ENCODE measurements at regions not wholly inside any gene's neighbourhood (a gene's known extent, or its start where the extent isn't known, plus 50 kb on each side); places are given as distances from the start of the nearest gene placed in this dataset.

GRCh38 chr2:12286347-12286746, 430.4 kb upstream of the TRIB2 start:
- no peak for DNase-seq (ENCODE audit: low spot score)

- no peak for DNase-seq (ENCODE audit: low spot score)
Observed at GRCh38 chr2:12287220-12287751, 429.4 kb upstream of the TRIB2 start.

- DNase-seq (ENCODE audit: low spot score) = no peak
Observed at GRCh38 chr2:12288048-12288447, 428.7 kb upstream of the TRIB2 start.

GRCh38 chr2:12289120-12289802, 427.5 kb upstream of the TRIB2 start:
- DNase-seq (ENCODE audit: low spot score) = no peak

- no peak for DNase-seq (ENCODE audit: low spot score)
Observed at GRCh38 chr2:12291303-12291702, 425.4 kb upstream of the TRIB2 start.

- DNase-seq (ENCODE audit: low spot score) = no peak
Observed at GRCh38 chr2:12293874-12294273, 422.9 kb upstream of the TRIB2 start.

- DNase-seq (ENCODE audit: low spot score) = no peak
Observed at GRCh38 chr2:12295856-12296519, 420.7 kb upstream of the TRIB2 start.

GRCh38 chr2:12296915-12297314, 419.8 kb upstream of the TRIB2 start:
- no peak for DNase-seq (ENCODE audit: low spot score)

GRCh38 chr2:12298352-12298751, 418.4 kb upstream of the TRIB2 start:
- no peak for DNase-seq (ENCODE audit: low spot score)

GRCh38 chr2:12299431-12299830, 417.3 kb upstream of the TRIB2 start:
- DNase-seq (ENCODE audit: low spot score) = no peak

GRCh38 chr2:12300019-12300602, 416.6 kb upstream of the TRIB2 start:
- DNase-seq (ENCODE audit: low spot score) = no peak

GRCh38 chr2:12300927-12301326, 415.8 kb upstream of the TRIB2 start:
- no peak for DNase-seq (ENCODE audit: low spot score)

- no peak for DNase-seq (ENCODE audit: low spot score)
Observed at GRCh38 chr2:12302140-12302539, 414.6 kb upstream of the TRIB2 start.

GRCh38 chr2:12302691-12303090, 414.0 kb upstream of the TRIB2 start:
- DNase-seq (ENCODE audit: low spot score) = no peak

GRCh38 chr2:12303181-12304030, 413.3 kb upstream of the TRIB2 start:
- no peak for DNase-seq (ENCODE audit: low spot score)

- no peak for DNase-seq (ENCODE audit: low spot score)
Observed at GRCh38 chr2:12304564-12305171, 412.1 kb upstream of the TRIB2 start.

GRCh38 chr2:12305931-12306330, 410.8 kb upstream of the TRIB2 start:
- DNase-seq (ENCODE audit: low spot score) = no peak

GRCh38 chr2:12310399-12310798, 406.3 kb upstream of the TRIB2 start:
- DNase-seq (ENCODE audit: low spot score) = no peak

- DNase-seq (ENCODE audit: low spot score) = no peak
Observed at GRCh38 chr2:12313445-12314126, 403.1 kb upstream of the TRIB2 start.

GRCh38 chr2:12314127-12314760, 402.5 kb upstream of the TRIB2 start:
- DNase-seq (ENCODE audit: low spot score) = no peak

GRCh38 chr2:12315224-12315623, 401.5 kb upstream of the TRIB2 start:
- DNase-seq (ENCODE audit: low spot score) = no peak

Data from globus pallidus (tissue), 1 donor.